ENCODE measurements at regions not wholly inside any gene's neighbourhood (a gene's known extent, or its start where the extent isn't known, plus 50 kb on each side); places are given as distances from the start of the nearest gene placed in this dataset.

- no peak for DNase-seq
- ChIA-PET POLR2A (no interaction called here), CTCF (interaction anchor here (0.9 to 1.0 kb wide), 2 partner anchors 10 to 18 kb away, joined by 4 read pairs; no protein-coding TSS in a partner anchor)
- intact Hi-C loops (cut with micrococcal nuclease): no loop called here
- Mint-ChIP-seq H3K36me3 (no peaks in the 10 kb centered on the region), H3K9me3 (no peaks in the 10 kb centered on the region), H3K27me3 (peaks cover 2% of the 10 kb centered on the region), H3K27ac (no peak overlapping the region), H3K4me3 (no peak overlapping the region), H3K4me1 (ENCODE audit: low read depth) (no peaks in the 10 kb centered on the region)
These were observed 147.4 kb upstream of the STK17B start for GRCh38 chr2:196318517-196319377.

GRCh38 chr2:196322973-196323810 lies 151.8 kb upstream of the STK17B start:
- H3K4me3 Mint-ChIP-seq: no peak overlapping the region
- intact Hi-C loops (cut with micrococcal nuclease): no loop called here
- no peaks in the 10 kb centered on the region for H3K36me3 Mint-ChIP-seq
- H3K9me3 Mint-ChIP-seq: no peaks in the 10 kb centered on the region
- ChIA-PET CTCF (interaction anchor here (0.6 to 4.1 kb wide), 2 partner anchors 14 to 164 kb away, joined by 3 to 16 read pairs; no protein-coding TSS in a partner anchor), POLR2A (no interaction called here)
- no peak for DNase-seq
- no peak overlapping the region for H3K27ac Mint-ChIP-seq
- H3K27me3 Mint-ChIP-seq: peaks cover 4% of the 10 kb centered on the region
- H3K4me1 Mint-ChIP-seq (ENCODE audit: low read depth): no peaks in the 10 kb centered on the region

GRCh38 chr2:196324211-196324610 lies 152.8 kb upstream of the STK17B start:
- intact Hi-C loops (cut with micrococcal nuclease): no loop called here
- Mint-ChIP-seq H3K27me3 (peaks cover 4% of the 10 kb centered on the region), H3K27ac (no peak overlapping the region), H3K4me1 (ENCODE audit: low read depth) (no peaks in the 10 kb centered on the region), H3K9me3 (no peaks in the 10 kb centered on the region), H3K4me3 (no peak overlapping the region), H3K36me3 (no peaks in the 10 kb centered on the region)
- no peak for DNase-seq
- CTCF ChIA-PET: interaction anchor here (0.5 to 4.1 kb wide), 2 partner anchors 13 to 26 kb away, joined by 3 to 16 read pairs; no protein-coding TSS in a partner anchor
- POLR2A ChIA-PET: no interaction called here

- H3K4me3 Mint-ChIP-seq: no peak overlapping the region
- intact Hi-C loops (cut with micrococcal nuclease): no loop called here
- H3K9me3 Mint-ChIP-seq: no peaks in the 10 kb centered on the region
- CTCF ChIA-PET: interaction anchor here (0.7 to 1.7 kb wide), 4 partner anchors 9 to 251 kb away, joined by 3 to 7 read pairs (median 4); no protein-coding TSS in a partner anchor
- H3K4me1 Mint-ChIP-seq (ENCODE audit: low read depth): no peaks in the 10 kb centered on the region
- H3K36me3 Mint-ChIP-seq: no peaks in the 10 kb centered on the region
- POLR2A ChIA-PET: no interaction called here
- peaks cover 4% of the 10 kb centered on the region for H3K27me3 Mint-ChIP-seq
- DNase-seq: no peak
- H3K27ac Mint-ChIP-seq: no peak overlapping the region
These were observed 156.8 kb upstream of the STK17B start for GRCh38 chr2:196328088-196328680.

GRCh38 chr2:196329959-196330358 lies 158.6 kb upstream of the STK17B start:
- Mint-ChIP-seq H3K4me3 (no peak overlapping the region), H3K27ac (no peak overlapping the region), H3K27me3 (peaks cover 3% of the 10 kb centered on the region), H3K36me3 (no peaks in the 10 kb centered on the region), H3K4me1 (ENCODE audit: low read depth) (no peaks in the 10 kb centered on the region), H3K9me3 (no peaks in the 10 kb centered on the region)
- CTCF ChIA-PET: interaction anchor here (1.5 kb wide), 1 partner anchor 252 kb away, joined by 6 read pairs; no protein-coding TSS in a partner anchor
- intact Hi-C loops (cut with micrococcal nuclease): loop anchor here (10.0 kb wide), 1 partner anchor 125 kb away; no protein-coding TSS in a partner anchor
- POLR2A ChIA-PET: no interaction called here
- no peak for DNase-seq

- POLR2A ChIA-PET: no interaction called here
- Mint-ChIP-seq H3K4me1 (ENCODE audit: low read depth) (no peaks in the 10 kb centered on the region), H3K27ac (no peak overlapping the region), H3K27me3 (peaks cover 2% of the 10 kb centered on the region), H3K4me3 (no peak overlapping the region), H3K36me3 (no peaks in the 10 kb centered on the region), H3K9me3 (no peaks in the 10 kb centered on the region)
- intact Hi-C loops (cut with micrococcal nuclease): loop anchor here (10.0 kb wide), 1 partner anchor 124 kb away; no protein-coding TSS in a partner anchor
- CTCF ChIA-PET: interaction anchor here (1.5 kb wide), 1 partner anchor 253 kb away, joined by 6 read pairs; no protein-coding TSS in a partner anchor
- DNase-seq: no peak
These were observed 159.3 kb upstream of the STK17B start for GRCh38 chr2:196330645-196331044.

GRCh38 chr2:196331143-196331542 lies 159.8 kb upstream of the STK17B start:
- intact Hi-C loops (cut with micrococcal nuclease): loop anchor here (10.0 kb wide), 1 partner anchor 124 kb away; no protein-coding TSS in a partner anchor
- H3K9me3 Mint-ChIP-seq: no peaks in the 10 kb centered on the region
- H3K36me3 Mint-ChIP-seq: no peaks in the 10 kb centered on the region
- ChIA-PET POLR2A (interaction anchor here (0.6 kb wide), 1 partner anchor 263 kb away, joined by 3 read pairs; no protein-coding TSS in a partner anchor), CTCF (interaction anchor here (1.0 kb wide), 1 partner anchor 253 kb away, joined by 6 read pairs; no protein-coding TSS in a partner anchor)
- no peaks in the 10 kb centered on the region for H3K4me1 Mint-ChIP-seq (ENCODE audit: low read depth)
- H3K4me3 Mint-ChIP-seq: no peak overlapping the region
- H3K27ac Mint-ChIP-seq: no peak overlapping the region
- peaks cover 2% of the 10 kb centered on the region for H3K27me3 Mint-ChIP-seq
- no peak for DNase-seq

- no peak for DNase-seq
- peaks cover 2% of the 10 kb centered on the region for H3K27me3 Mint-ChIP-seq
- H3K9me3 Mint-ChIP-seq: no peaks in the 10 kb centered on the region
- H3K4me1 Mint-ChIP-seq (ENCODE audit: low read depth): peaks cover 5% of the 10 kb centered on the region
- H3K36me3 Mint-ChIP-seq: no peaks in the 10 kb centered on the region
- POLR2A ChIA-PET: interaction anchor here (0.6 to 0.7 kb wide), 2 partner anchors 131 to 262 kb away, joined by 3 read pairs; no protein-coding TSS in a partner anchor
- intact Hi-C loops (cut with micrococcal nuclease): loop anchor here (10.0 kb wide), 1 partner anchor 123 kb away; no protein-coding TSS in a partner anchor
- H3K27ac Mint-ChIP-seq: no peak overlapping the region
- CTCF ChIA-PET: interaction anchor here (1.0 kb wide), 1 partner anchor 254 kb away, joined by 6 read pairs; no protein-coding TSS in a partner anchor
- no peak overlapping the region for H3K4me3 Mint-ChIP-seq
These were observed 160.5 kb upstream of the STK17B start for GRCh38 chr2:196331851-196332250.

GRCh38 chr2:196333397-196333796 lies 162.0 kb upstream of the STK17B start:
- Mint-ChIP-seq H3K4me3 (no peak overlapping the region), H3K9me3 (no peaks in the 10 kb centered on the region), H3K27me3 (peaks cover 2% of the 10 kb centered on the region), H3K27ac (no peak overlapping the region), H3K36me3 (no peaks in the 10 kb centered on the region), H3K4me1 (ENCODE audit: low read depth) (peaks cover 5% of the 10 kb centered on the region)
- intact Hi-C loops (cut with micrococcal nuclease): loop anchor here (10.0 kb wide), 1 partner anchor 121 kb away; no protein-coding TSS in a partner anchor
- ChIA-PET POLR2A (no interaction called here), CTCF (interaction anchor here (6.6 kb wide), 1 partner anchor 256 kb away, joined by 226 read pairs; no protein-coding TSS in a partner anchor)
- no peak for DNase-seq

GRCh38 chr2:196334710-196335109 lies 163.3 kb upstream of the STK17B start:
- Mint-ChIP-seq H3K4me1 (ENCODE audit: low read depth) (peaks cover 5% of the 10 kb centered on the region), H3K9me3 (no peaks in the 10 kb centered on the region), H3K27ac (no peak overlapping the region), H3K4me3 (no peak overlapping the region), H3K36me3 (no peaks in the 10 kb centered on the region), H3K27me3 (peaks cover 2% of the 10 kb centered on the region)
- ChIA-PET CTCF (interaction anchor here (1.2 to 6.6 kb wide), 4 partner anchors 22 to 266 kb away, joined by 3 to 226 read pairs (median 14); partner anchors contain the start of gene DNAH7), POLR2A (no interaction called here)
- intact Hi-C loops (cut with micrococcal nuclease): loop anchor here (10.0 kb wide), 1 partner anchor 120 kb away; no protein-coding TSS in a partner anchor
- DNase-seq: no peak

- intact Hi-C loops (cut with micrococcal nuclease): loop anchor here (10.0 kb wide), 1 partner anchor 120 kb away; no protein-coding TSS in a partner anchor
- Mint-ChIP-seq H3K27ac (no peak overlapping the region), H3K9me3 (no peaks in the 10 kb centered on the region), H3K27me3 (peaks cover 2% of the 10 kb centered on the region), H3K4me3 (no peak overlapping the region), H3K4me1 (ENCODE audit: low read depth) (peaks cover 5% of the 10 kb centered on the region), H3K36me3 (no peaks in the 10 kb centered on the region)
- ChIA-PET POLR2A (no interaction called here), CTCF (interaction anchor here (1.2 to 6.6 kb wide), 5 partner anchors 23 to 267 kb away, joined by 3 to 226 read pairs (median 23); partner anchors contain the start of gene DNAH7)
- DNase-seq: no peak
These were observed 163.8 kb upstream of the STK17B start for GRCh38 chr2:196335221-196335634.

All from activated CD4-positive, alpha-beta memory T cell treated with anti-CD3 and anti-CD28 coated beads for 36 hours (primary cell).